ENCODE measurements at regions not wholly inside any gene's neighbourhood (a gene's known extent, or its start where the extent isn't known, plus 50 kb on each side); places are given as distances from the start of the nearest gene placed in this dataset.

GRCh38 chr16:5615868-5616642 lies 518.5 kb upstream of the EEF2KMT start:
- no peak overlapping the region for H3K9ac ChIP-seq (ENCODE audit: control insufficient read depth, extremely low read depth, insufficient read depth, low read length)
- H3K4me3 ChIP-seq (ENCODE audit: control insufficient read depth in 2 of 3, extremely low read depth in 1 of 3, insufficient read depth in 2 of 3, low read depth in 1 of 3, low read length in 3 of 3): no peak overlapping the region
- dilution Hi-C loops (cut with MboI; ENCODE audit: extremely low pct_ligation_motif_present, low sequenced_read_pairs): no loop called here
- no peaks in the 10 kb centered on the region for H3K36me3 ChIP-seq (ENCODE audit: control insufficient read depth in 2 of 2, extremely low read depth in 1 of 2, insufficient read depth in 2 of 2, low read length in 2 of 2)
- H3K9me3 ChIP-seq (ENCODE audit: control insufficient read depth, low read depth, low read length): peaks cover 3% of the 10 kb centered on the region
- H3K4me2 ChIP-seq (ENCODE audit: control insufficient read depth, extremely low read depth, insufficient read depth, low read depth, low read length): no peak overlapping the region
- no peak for TF ChIP-seq EZH2 (IDR thresholded peaks at IDR 0.05; ENCODE audit: low read length)
- TF ChIP-seq CTCF (optimal IDR thresholded peaks at IDR 0.05 in 1 of 3, IDR thresholded peaks at IDR 0.05 in 1 of 3, conservative IDR thresholded peaks at IDR 0.05 in 1 of 3; ENCODE audit: extremely low read depth in 1 of 3, insufficient read depth in 2 of 3, low read length in 3 of 3): peak; percentile 9 to 40 (median 22)
- no peaks in the 10 kb centered on the region for H3K27me3 ChIP-seq (ENCODE audit: control insufficient read depth, extremely low read depth, insufficient read depth, low read length)
- FAIRE-seq: no peak
- no peak overlapping the region for H3K27ac ChIP-seq (ENCODE audit: control insufficient read depth, insufficient read depth, low read length)
- no peak for DNase-seq (ENCODE audit: low read depth, low spot score)
- H2AFZ ChIP-seq (ENCODE audit: control insufficient read depth, low read length): no peak overlapping the region
- no peaks in the 10 kb centered on the region for H4K20me1 ChIP-seq (ENCODE audit: control insufficient read depth, extremely low read depth, insufficient read depth, low read length)
- H3K4me1 ChIP-seq (ENCODE audit: control insufficient read depth, extremely low read depth, insufficient read depth, low read length): no peaks in the 10 kb centered on the region
- no peaks in the 10 kb centered on the region for H3K79me2 ChIP-seq (ENCODE audit: control insufficient read depth, insufficient read depth, low read length)
- H3K9me1 ChIP-seq (ENCODE audit: control insufficient read depth, extremely low read depth, insufficient read depth, low read length): no peaks in the 10 kb centered on the region

- peaks cover 5% of the 10 kb centered on the region for H3K9me3 ChIP-seq (ENCODE audit: control insufficient read depth, low read depth, low read length)
- H3K27me3 ChIP-seq (ENCODE audit: control insufficient read depth, extremely low read depth, insufficient read depth, low read length): no peaks in the 10 kb centered on the region
- H2AFZ ChIP-seq (ENCODE audit: control insufficient read depth, low read length): no peak overlapping the region
- no peaks in the 10 kb centered on the region for H3K4me1 ChIP-seq (ENCODE audit: control insufficient read depth, extremely low read depth, insufficient read depth, low read length)
- no peaks in the 10 kb centered on the region for H3K36me3 ChIP-seq (ENCODE audit: control insufficient read depth in 2 of 2, extremely low read depth in 1 of 2, insufficient read depth in 2 of 2, low read length in 2 of 2)
- dilution Hi-C loops (cut with MboI; ENCODE audit: extremely low pct_ligation_motif_present, low sequenced_read_pairs): no loop called here
- TF ChIP-seq CTCF (optimal IDR thresholded peaks at IDR 0.05 in 1 of 3, IDR thresholded peaks at IDR 0.05 in 1 of 3, conservative IDR thresholded peaks at IDR 0.05 in 1 of 3; ENCODE audit: extremely low read depth in 1 of 3, insufficient read depth in 2 of 3, low read length in 3 of 3) (no peak), EZH2 (IDR thresholded peaks at IDR 0.05; ENCODE audit: low read length) (no peak)
- no peaks in the 10 kb centered on the region for H3K9me1 ChIP-seq (ENCODE audit: control insufficient read depth, extremely low read depth, insufficient read depth, low read length)
- FAIRE-seq (no peak), DNase-seq (ENCODE audit: low read depth, low spot score) (no peak)
- H3K4me3 ChIP-seq (ENCODE audit: control insufficient read depth in 2 of 3, extremely low read depth in 1 of 3, insufficient read depth in 2 of 3, low read depth in 1 of 3, low read length in 3 of 3): no peak overlapping the region
- H3K27ac ChIP-seq (ENCODE audit: control insufficient read depth, insufficient read depth, low read length): no peak overlapping the region
- no peak overlapping the region for H3K4me2 ChIP-seq (ENCODE audit: control insufficient read depth, extremely low read depth, insufficient read depth, low read depth, low read length)
- no peak overlapping the region for H3K9ac ChIP-seq (ENCODE audit: control insufficient read depth, extremely low read depth, insufficient read depth, low read length)
- no peaks in the 10 kb centered on the region for H4K20me1 ChIP-seq (ENCODE audit: control insufficient read depth, extremely low read depth, insufficient read depth, low read length)
- H3K79me2 ChIP-seq (ENCODE audit: control insufficient read depth, insufficient read depth, low read length): no peaks in the 10 kb centered on the region
Measured at GRCh38 chr16:5607169-5607568, 509.6 kb upstream of the EEF2KMT start.

All from keratinocyte (primary cell).